Muscle layer of duodenum (tissue), 2 donors: ENCODE measurements at regions not wholly inside any gene's neighbourhood (a gene's known extent, or its start where the extent isn't known, plus 50 kb on each side); places are given as distances from the start of the nearest gene placed in this dataset.

Experiments used
- H3K27ac ChIP-seq: one replicate; pipeline ENCODE4 v1.7.0; 2013; ENCODE audit warnings: mild to moderate bottlenecking, low read length
- H3K27me3 ChIP-seq: one replicate; pipeline ENCODE4 v1.7.0; 2013; ENCODE audit warnings: low read depth, mild to moderate bottlenecking, control low read depth, low read length
- H3K36me3 ChIP-seq, 2 donors: one replicate each; pipeline ENCODE4 v1.7.0; 2013; ENCODE audit warnings: low read length in 2 of 2, control low read depth in 1 of 2, mild to moderate bottlenecking in 1 of 2; ENCODE audit not compliant: insufficient read depth in 2 of 2, control insufficient read depth in 1 of 2
- H3K4me1 ChIP-seq, 2 donors: one replicate each; pipeline ENCODE4 v1.7.0; 2013; ENCODE audit warnings: low read length in 2 of 2, mild to moderate bottlenecking in 2 of 2, control low read depth in 1 of 2, moderate library complexity in 1 of 2; ENCODE audit not compliant: insufficient read depth in 2 of 2, control insufficient read depth in 1 of 2
- H3K4me3 ChIP-seq, 2 donors: one replicate each; pipeline ENCODE4 v1.7.0; 2013; ENCODE audit warnings: low read length in 2 of 2, low read depth in 1 of 2, mild to moderate bottlenecking in 1 of 2
- H3K9me3 ChIP-seq, 2 donors: one replicate each; pipeline ENCODE4 v1.7.0; 2013; ENCODE audit warnings: low read length in 2 of 2, control low read depth in 1 of 2, mild to moderate bottlenecking in 1 of 2; ENCODE audit not compliant: control insufficient read depth in 1 of 2
- donor health status: healthy.

DNA sequence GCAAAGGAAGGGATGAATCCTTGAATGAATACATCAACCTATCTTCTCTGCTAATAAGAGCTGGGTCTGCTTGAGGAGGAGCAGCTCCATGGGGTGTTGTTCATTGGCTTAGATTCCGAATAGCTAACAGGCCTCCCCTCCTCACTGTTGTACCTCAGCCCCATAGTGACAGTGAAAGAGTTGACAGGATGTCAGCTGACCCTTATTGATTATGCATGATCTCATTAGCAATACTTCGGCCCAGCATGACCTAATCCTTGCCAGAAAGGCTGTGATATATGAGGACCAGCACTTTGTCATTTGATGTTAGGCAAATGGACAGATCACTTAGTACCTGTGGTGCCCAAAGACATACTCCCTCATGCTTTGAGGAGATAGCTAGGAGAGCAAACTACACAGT, 1333.7 kb upstream of the CELF4 start:
- no peaks in the 10 kb centered on the region for H3K36me3 ChIP-seq
- no peaks in the 10 kb centered on the region for H3K27me3 ChIP-seq
- H3K9me3 ChIP-seq: no peaks in the 10 kb centered on the region
- no peak overlapping the region for H3K27ac ChIP-seq
- no peak overlapping the region for H3K4me3 ChIP-seq
- no peaks in the 10 kb centered on the region for H3K4me1 ChIP-seq

DNA sequence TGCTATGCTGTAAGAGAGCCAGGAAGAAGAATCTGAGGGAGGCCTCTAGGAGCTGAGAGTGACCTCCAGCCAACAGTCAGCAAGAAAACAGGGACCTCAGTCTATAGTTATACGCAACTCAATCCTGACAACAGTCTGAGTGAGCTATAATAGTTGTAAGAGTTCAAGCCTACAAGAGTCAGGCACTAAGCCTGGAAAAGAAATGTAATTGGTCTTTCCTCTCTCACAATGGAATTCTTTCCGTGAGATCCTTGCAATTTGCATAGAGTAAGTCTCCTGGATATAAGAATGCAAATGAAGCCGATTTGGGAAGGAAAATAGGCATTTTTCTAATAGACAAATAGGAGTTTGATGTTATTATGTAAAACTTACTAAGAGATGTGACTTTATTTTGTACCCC, 1332.6 kb upstream of the CELF4 start:
- Histone ChIP-seq H3K27me3 (no peaks in the 10 kb centered on the region), H3K4me1 (no peaks in the 10 kb centered on the region), H3K27ac (no peak overlapping the region), H3K9me3 (no peaks in the 10 kb centered on the region), H3K36me3 (no peaks in the 10 kb centered on the region), H3K4me3 (no peak overlapping the region)

DNA sequence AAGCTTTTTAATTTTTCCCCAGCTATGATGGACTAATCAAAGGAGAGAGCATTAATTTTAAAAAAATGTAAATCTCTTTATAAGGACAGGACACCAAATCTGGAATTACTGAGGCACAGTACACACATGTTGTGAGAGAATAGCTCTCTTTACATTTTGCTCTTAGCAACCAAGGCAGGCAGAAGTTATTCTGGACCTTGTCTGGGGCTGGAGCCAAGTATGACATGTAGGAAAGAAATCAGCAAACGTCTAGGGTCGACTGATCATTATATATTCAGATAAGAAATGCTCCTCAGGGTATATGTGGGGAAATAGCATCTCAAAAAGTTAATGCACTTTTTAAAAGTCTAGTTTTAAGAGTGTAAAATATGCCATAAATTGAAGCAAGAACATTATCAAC, 1330.0 kb upstream of the CELF4 start:
- Histone ChIP-seq H3K27me3 (no peaks in the 10 kb centered on the region), H3K27ac (no peak overlapping the region), H3K36me3 (no peaks in the 10 kb centered on the region), H3K9me3 (no peaks in the 10 kb centered on the region), H3K4me3 (no peak overlapping the region), H3K4me1 (no peaks in the 10 kb centered on the region)

DNA sequence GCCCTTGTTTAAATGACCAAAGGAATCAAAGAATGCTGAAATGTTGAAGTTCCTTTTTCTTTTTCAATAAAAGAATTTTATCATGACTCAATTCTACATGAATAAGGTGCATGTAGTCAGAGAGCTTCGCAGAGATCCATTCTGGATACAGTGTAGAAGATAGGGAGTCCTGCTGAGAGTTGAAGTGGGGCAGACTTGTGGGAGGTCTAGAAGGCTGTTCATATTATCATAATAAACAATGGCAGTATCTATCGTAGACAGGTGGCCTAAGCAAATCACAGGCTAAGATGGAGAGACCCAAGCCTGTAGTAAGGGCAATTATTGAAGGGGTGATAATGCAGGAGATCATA, 1322.0 kb upstream of the CELF4 start:
- no peaks in the 10 kb centered on the region for H3K4me1 ChIP-seq
- no peak overlapping the region for H3K27ac ChIP-seq
- no peak overlapping the region for H3K4me3 ChIP-seq
- no peaks in the 10 kb centered on the region for H3K9me3 ChIP-seq
- no peaks in the 10 kb centered on the region for H3K27me3 ChIP-seq
- no peaks in the 10 kb centered on the region for H3K36me3 ChIP-seq

DNA sequence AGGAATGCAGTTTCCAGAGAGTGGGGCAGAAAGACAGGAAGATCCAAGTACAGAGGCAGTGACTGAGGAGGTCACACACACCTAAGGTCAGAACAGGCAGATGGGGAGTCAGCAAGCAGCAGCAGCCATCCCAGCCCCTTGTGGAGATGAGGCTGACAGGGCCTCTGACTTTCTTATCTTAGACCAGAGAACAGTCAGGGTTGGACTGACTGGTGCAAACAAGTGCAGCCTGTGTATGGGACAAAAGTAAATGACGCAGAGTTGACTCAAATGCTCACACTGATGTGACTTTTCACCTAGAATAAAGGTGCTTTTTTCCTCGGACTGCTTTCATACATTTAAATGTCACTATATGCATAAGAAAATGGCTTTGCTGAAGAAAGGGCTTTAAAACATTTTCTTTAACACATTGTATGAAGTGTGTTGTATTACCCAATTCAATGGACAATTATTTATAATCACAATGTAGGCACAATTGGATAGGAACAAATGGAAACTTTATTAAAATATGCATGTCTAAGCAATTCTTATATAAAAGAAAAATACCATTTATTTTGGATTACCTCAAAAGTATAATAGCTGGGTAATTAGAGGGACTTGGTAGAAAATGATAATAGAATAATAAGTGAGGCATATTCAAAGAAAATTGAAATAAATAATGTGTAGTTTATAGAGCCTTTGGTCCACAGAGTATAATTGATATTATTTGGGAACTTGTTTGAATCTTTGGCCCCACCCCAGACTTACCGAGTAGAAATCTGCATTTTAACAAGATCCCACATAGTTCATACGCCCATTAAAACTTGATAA, 1321.5 kb upstream of the CELF4 start:
- H3K4me1 ChIP-seq: no peaks in the 10 kb centered on the region
- no peaks in the 10 kb centered on the region for H3K9me3 ChIP-seq
- no peaks in the 10 kb centered on the region for H3K27me3 ChIP-seq
- no peaks in the 10 kb centered on the region for H3K36me3 ChIP-seq
- no peak overlapping the region for H3K27ac ChIP-seq
- H3K4me3 ChIP-seq: no peak overlapping the region

DNA sequence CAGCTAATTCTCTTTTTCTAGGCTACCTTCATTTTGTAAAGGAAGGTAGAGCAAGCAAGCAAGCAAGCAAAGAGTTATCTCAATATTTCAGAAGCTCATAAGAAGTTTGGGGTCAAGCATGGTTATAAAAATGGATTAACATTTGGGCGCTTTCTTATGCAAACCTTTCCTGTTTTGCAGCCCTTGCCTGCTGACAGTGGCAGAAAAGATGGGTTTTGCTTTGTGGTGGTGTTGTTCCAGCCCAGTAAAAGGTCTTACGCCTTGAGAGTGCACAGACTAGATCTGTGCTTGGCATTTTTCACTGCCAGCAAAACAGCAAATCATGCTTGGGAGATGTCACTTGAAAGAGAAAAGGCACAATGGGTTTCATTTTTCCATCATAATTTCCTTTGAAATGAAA, 1320.6 kb upstream of the CELF4 start:
- Histone ChIP-seq H3K36me3 (no peaks in the 10 kb centered on the region), H3K9me3 (no peaks in the 10 kb centered on the region), H3K4me3 (no peak overlapping the region), H3K27me3 (no peaks in the 10 kb centered on the region), H3K27ac (no peak overlapping the region), H3K4me1 (no peaks in the 10 kb centered on the region)

DNA sequence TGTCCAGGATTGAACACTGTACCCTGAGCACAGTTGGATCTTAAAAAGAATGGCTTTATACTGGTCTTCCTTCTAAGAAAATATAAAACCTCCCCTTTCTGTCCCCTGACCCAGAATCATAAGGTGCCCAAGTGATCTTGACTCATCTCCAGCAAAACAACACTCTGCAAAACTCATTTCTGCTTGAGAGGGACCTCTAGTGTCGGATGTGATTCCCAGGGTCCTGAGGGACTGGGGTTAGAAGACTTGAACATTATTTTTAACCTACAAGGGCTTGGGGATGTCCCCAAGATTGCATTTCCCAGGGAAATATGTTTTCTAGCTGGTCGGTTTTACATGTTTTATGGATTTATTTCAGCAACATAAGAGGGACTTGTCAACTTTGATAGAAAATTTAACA, 1318.5 kb upstream of the CELF4 start:
- no peak overlapping the region for H3K27ac ChIP-seq
- no peaks in the 10 kb centered on the region for H3K27me3 ChIP-seq
- no peaks in the 10 kb centered on the region for H3K9me3 ChIP-seq
- H3K4me3 ChIP-seq: no peak overlapping the region
- no peaks in the 10 kb centered on the region for H3K4me1 ChIP-seq
- H3K36me3 ChIP-seq: no peaks in the 10 kb centered on the region

DNA sequence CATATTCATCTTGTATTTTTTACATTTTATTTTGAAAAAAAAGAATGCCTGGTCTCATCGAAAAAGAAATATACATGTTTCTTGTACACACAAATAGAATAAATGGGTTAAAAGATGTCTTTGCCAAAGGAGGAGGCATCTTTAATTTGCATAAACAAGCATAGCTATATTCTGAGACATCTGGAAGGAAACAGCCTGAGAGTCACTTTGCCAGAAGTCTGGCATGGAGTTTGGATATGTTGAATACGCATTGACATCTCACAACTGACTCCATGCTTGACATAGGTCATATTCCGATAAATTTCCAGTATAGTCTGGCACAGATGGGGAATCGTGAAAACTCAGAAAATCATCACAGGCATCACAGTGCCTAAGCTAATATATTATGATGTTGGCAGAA, 1317.5 kb upstream of the CELF4 start:
- Histone ChIP-seq H3K4me3 (no peak overlapping the region), H3K9me3 (no peaks in the 10 kb centered on the region), H3K27me3 (no peaks in the 10 kb centered on the region), H3K4me1 (no peaks in the 10 kb centered on the region), H3K27ac (no peak overlapping the region), H3K36me3 (no peaks in the 10 kb centered on the region)

DNA sequence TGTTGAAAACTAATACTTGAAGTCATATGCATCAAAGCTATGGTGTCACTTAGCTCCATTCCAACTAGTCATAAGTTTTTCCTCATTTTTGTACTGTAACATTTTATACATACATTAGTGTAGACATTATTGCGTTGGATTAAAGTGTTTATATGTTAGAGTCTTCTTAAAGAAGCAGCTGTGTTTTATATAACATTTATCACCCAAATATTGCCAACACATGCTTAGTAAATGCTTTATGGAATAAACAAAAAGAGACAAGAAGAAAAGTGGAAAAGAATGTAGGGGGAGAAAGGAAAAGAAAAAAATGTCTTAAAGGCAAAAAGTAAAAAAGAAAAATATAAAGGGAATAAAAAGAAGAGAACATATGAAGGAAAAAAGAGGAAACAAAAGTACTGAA, 1314.3 kb upstream of the CELF4 start:
- H3K36me3 ChIP-seq: no peaks in the 10 kb centered on the region
- no peak overlapping the region for H3K27ac ChIP-seq
- no peaks in the 10 kb centered on the region for H3K4me1 ChIP-seq
- H3K27me3 ChIP-seq: no peaks in the 10 kb centered on the region
- H3K4me3 ChIP-seq: no peak overlapping the region
- H3K9me3 ChIP-seq: no peaks in the 10 kb centered on the region

DNA sequence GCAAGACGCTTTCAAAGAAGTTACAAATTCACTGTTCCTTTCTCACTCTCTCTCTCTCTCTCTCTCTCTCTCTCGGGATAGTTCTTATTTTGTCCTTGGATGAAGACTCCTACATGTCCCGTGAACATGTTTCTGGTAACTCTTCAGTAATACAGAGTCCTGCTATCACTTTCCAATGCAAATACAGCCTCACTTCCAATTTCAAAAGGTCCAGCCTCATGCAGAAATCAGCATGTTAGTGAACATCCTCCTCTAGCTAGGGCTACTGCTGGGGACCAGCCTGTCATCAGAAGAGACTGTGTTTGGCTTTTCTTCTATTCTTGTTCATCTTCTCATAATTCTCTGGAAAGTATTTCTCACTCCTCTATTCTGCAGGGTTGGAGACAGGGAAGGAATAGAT, 1306.7 kb upstream of the CELF4 start:
- Histone ChIP-seq H3K27ac (no peak overlapping the region), H3K9me3 (no peaks in the 10 kb centered on the region), H3K36me3 (no peaks in the 10 kb centered on the region), H3K4me3 (no peak overlapping the region), H3K4me1 (no peaks in the 10 kb centered on the region), H3K27me3 (no peaks in the 10 kb centered on the region)

DNA sequence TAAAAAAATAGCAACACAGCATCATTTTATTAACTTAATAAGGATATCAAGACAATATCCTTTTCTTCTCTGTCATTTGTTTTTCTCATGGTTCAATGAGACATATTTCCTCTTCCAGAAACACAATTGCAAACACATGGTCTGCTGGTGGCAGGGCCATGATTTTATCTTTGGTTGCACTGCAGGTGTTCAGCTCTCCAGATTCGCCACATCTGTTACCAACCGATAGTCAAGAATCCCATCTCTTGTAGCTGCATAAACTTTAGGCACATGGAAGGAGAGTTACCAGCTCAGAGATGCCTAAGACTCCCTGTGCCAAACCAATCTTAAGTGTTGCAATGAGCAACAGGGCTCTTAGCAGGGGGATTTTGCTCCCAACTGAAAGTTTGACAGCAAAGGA, 1303.2 kb upstream of the CELF4 start:
- no peak overlapping the region for H3K4me3 ChIP-seq
- no peaks in the 10 kb centered on the region for H3K36me3 ChIP-seq
- H3K27me3 ChIP-seq: no peaks in the 10 kb centered on the region
- H3K4me1 ChIP-seq: no peaks in the 10 kb centered on the region
- no peak overlapping the region for H3K27ac ChIP-seq
- H3K9me3 ChIP-seq: no peaks in the 10 kb centered on the region

DNA sequence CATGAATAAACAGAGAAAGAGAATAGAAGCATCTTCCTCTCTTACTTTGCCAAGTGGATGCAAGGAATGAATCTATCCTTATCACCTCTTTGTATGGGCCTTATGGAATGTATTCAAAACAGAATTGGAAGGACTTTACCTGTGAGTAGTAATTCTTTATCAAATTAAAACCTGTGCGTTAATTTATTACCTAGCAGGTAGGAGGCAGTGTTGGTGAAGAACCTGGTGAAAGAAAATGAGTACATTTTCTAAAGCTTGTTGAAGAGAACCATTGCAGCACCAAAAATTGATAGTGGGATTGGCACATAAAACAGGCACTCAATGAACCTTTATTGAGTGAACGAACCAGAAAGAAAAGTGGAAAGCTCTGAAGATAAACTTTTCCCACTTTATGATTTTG, 1302.1 kb upstream of the CELF4 start:
- Histone ChIP-seq H3K4me3 (no peak overlapping the region), H3K36me3 (no peaks in the 10 kb centered on the region), H3K4me1 (no peaks in the 10 kb centered on the region), H3K9me3 (no peaks in the 10 kb centered on the region), H3K27ac (no peak overlapping the region), H3K27me3 (no peaks in the 10 kb centered on the region)
